Prostate gland (tissue), 2 donors: ENCODE measurements at regions not wholly inside any gene's neighbourhood (a gene's known extent, or its start where the extent isn't known, plus 50 kb on each side); places are given as distances from the start of the nearest gene placed in this dataset.

ENCODE experiments used
- DNase-seq: peaks from one replicate; pipeline ENCODE4 v3.0.0-alpha.2; 2019; ENCODE audit warnings: low spot score
- H3K27ac ChIP-seq, 2 donors: fragments of 200-600 bp; sonication (generic); 2 replicates each; pipeline ENCODE4 v1.5.1; 2017 to 2019
- H3K27me3 ChIP-seq: fragments of 200-600 bp; sonication (generic); replicated peaks from 2 replicates; pipeline ENCODE4 v1.5.1; 2019; ENCODE audit not compliant: insufficient read depth
- H3K36me3 ChIP-seq, 2 donors: fragments of 200-600 bp; sonication (generic); 1 replicate in 1 of 2; 2 replicates in 1 of 2; pipeline versions ENCODE4 v1.5.1 to v1.8.1; 2017 to 2019
- H3K4me1 ChIP-seq: fragments of 200-600 bp; sonication (generic); replicated peaks from 2 replicates; pipeline ENCODE4 v1.5.1; 2019
- H3K4me3 ChIP-seq, 2 donors: fragments of 200-600 bp; sonication (generic); 2 replicates each; pipeline ENCODE4 v1.5.1; 2017 to 2019
- H3K9me3 ChIP-seq: fragments of 200-600 bp; sonication (generic); 2 replicates; pipeline ENCODE4 v1.5.1; 2017
- POLR2A ChIP-seq: fragments of 450-650 bp; IDR thresholded peaks from one replicate; pipeline ENCODE4 v1.6.1; 2016; ENCODE audit warnings: antibody characterized with exemption, mild to moderate bottlenecking
- POLR2AphosphoS5 ChIP-seq: sonication (generic); formaldehyde crosslinking; IDR thresholded peaks from one replicate; pipeline ENCODE4 v1.6.1; 2017; ENCODE audit warnings: antibody characterized with exemption
- WGBS: methylation state at CpG from one replicate; pipeline ENCODE4 v1.1.5; 2018; 5-methylcytosine and 5-hydroxymethylcytosine counted together
- intact Hi-C: fragments of 100-400 bp; cut with DNase I; formaldehyde crosslinking; loops from one replicate; pipeline ENCODE4 v1.14.2; 2022
- TF ChIP-seq, protein P1 (sequence below), 4 experiments: fragments of 200-600 bp in 2 of 4; fragments of 450-650 bp in 2 of 4; sonication (generic) in 2 of 4; IDR thresholded peaks; 1 replicate in 3 of 4; 2 replicates in 1 of 4; pipeline ENCODE4 v1.5.1; 2016 to 2019; ENCODE audit warnings: antibody characterized with exemption in 4 of 4, mild to moderate bottlenecking in 2 of 4, moderate library complexity in 2 of 4

- TF ChIP-seq, protein P1, sequence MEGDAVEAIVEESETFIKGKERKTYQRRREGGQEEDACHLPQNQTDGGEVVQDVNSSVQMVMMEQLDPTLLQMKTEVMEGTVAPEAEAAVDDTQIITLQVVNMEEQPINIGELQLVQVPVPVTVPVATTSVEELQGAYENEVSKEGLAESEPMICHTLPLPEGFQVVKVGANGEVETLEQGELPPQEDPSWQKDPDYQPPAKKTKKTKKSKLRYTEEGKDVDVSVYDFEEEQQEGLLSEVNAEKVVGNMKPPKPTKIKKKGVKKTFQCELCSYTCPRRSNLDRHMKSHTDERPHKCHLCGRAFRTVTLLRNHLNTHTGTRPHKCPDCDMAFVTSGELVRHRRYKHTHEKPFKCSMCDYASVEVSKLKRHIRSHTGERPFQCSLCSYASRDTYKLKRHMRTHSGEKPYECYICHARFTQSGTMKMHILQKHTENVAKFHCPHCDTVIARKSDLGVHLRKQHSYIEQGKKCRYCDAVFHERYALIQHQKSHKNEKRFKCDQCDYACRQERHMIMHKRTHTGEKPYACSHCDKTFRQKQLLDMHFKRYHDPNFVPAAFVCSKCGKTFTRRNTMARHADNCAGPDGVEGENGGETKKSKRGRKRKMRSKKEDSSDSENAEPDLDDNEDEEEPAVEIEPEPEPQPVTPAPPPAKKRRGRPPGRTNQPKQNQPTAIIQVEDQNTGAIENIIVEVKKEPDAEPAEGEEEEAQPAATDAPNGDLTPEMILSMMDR (IDR thresholded peaks at IDR 0.05): no peak
- TF ChIP-seq POLR2AphosphoS5 (no peak), POLR2A (no peak)
- H3K36me3 ChIP-seq: no peaks in the 10 kb centered on the region
- H3K9me3 ChIP-seq: no peaks in the 10 kb centered on the region
- H3K4me3 ChIP-seq: no peak overlapping the region
- intact Hi-C loops: no loop called here
- no peaks in the 10 kb centered on the region for H3K4me1 ChIP-seq
- no peaks in the 10 kb centered on the region for H3K27me3 ChIP-seq
- WGBS: 23% methylated on average over 2 of the region's 2 CpGs
- no peak for DNase-seq
- H3K27ac ChIP-seq: no peak overlapping the region
Measured at GRCh38 chr9:12391839-12392509, 301.2 kb upstream of the TYRP1 start.

DNA sequence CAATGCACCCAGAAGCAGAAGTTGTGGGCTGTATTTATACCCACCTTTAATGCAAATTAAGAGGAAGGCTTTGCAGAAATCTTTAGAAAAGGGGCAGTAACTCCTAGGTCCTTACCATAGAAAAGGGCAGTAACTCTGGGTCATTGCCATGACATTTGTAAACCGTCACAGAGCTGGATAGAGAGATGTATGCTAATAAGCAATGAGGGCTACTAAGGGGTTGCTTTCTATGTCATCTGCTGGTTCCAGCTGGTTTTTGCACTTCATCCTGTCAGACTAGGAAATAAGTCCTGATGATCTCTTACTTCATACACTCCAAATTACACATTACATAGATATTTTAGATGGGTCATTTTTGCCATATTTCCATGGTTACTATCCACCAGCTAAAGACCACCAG is 299.1 kb upstream of the TYRP1 start:
- TF ChIP-seq, protein P1 (IDR thresholded peaks at IDR 0.05): no peak
- no peak for TF ChIP-seq POLR2AphosphoS5
- no peak for TF ChIP-seq POLR2A
- H3K27ac ChIP-seq: no peak overlapping the region
- intact Hi-C loops: no loop called here
- H3K9me3 ChIP-seq: no peaks in the 10 kb centered on the region
- DNase-seq: no peak
- H3K27me3 ChIP-seq: no peaks in the 10 kb centered on the region
- 71% methylated on average over 1 of the region's 1 CpG for WGBS
- no peaks in the 10 kb centered on the region for H3K36me3 ChIP-seq
- H3K4me1 ChIP-seq: no peaks in the 10 kb centered on the region
- H3K4me3 ChIP-seq: no peak overlapping the region

DNA sequence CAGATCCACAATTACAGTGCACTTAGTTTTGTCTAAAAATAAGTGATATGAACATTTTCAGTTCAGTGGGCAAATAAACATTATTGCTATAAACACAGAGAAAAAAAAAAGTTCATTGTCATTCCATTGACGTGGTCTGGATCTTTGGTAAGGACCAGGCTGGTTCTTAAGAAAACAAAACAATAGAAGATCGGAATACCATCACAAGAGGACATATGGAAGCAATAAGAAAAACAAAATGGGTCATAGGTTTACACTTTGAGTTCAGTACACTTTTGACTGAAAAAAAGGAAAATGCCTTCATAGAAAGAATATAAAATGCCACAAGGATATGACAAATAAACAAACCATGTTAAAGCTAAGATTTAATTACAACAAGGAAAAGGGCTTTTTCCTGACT is 289.5 kb upstream of the TYRP1 start:
- Histone ChIP-seq H3K27ac (no peak overlapping the region), H3K9me3 (no peaks in the 10 kb centered on the region), H3K4me3 (no peak overlapping the region), H3K4me1 (no peaks in the 10 kb centered on the region), H3K36me3 (no peaks in the 10 kb centered on the region), H3K27me3 (no peaks in the 10 kb centered on the region)
- intact Hi-C loops: no loop called here
- no peak for TF ChIP-seq POLR2AphosphoS5
- TF ChIP-seq, protein P1 (IDR thresholded peaks at IDR 0.05): no peak
- WGBS: 73% methylated on average over 2 of the region's 2 CpGs
- DNase-seq: no peak

DNA sequence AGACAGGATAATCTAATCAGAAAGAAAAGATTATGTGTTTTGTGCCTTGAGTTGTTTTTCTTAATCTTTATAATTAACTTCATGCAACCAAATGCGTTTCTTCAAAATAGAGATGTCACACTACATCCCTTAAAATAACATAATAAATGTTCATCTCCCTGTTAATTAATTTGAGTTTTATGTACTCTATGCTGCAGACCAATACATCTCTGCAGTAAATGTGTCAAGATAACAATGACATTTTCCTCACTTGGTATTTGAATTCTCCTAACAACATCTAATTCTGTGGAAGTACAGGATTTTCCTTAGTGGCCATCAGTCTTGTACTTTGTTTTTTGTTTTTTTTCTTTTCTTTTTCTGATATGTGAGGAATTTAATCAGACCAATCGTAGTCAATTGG is 279.2 kb upstream of the TYRP1 start:
- no peaks in the 10 kb centered on the region for H3K27me3 ChIP-seq
- H3K27ac ChIP-seq: no peak overlapping the region
- DNase-seq: no peak
- no peaks in the 10 kb centered on the region for H3K36me3 ChIP-seq
- H3K4me3 ChIP-seq: no peak overlapping the region
- no peak for TF ChIP-seq POLR2A
- TF ChIP-seq, protein P1 (IDR thresholded peaks at IDR 0.05): no peak
- no peak for TF ChIP-seq POLR2AphosphoS5
- no peaks in the 10 kb centered on the region for H3K4me1 ChIP-seq
- WGBS: 24% methylated on average over 2 of the region's 2 CpGs
- H3K9me3 ChIP-seq: no peaks in the 10 kb centered on the region
- intact Hi-C loops: no loop called here

GRCh38 chr9:12414514-12414913 is 278.7 kb upstream of the TYRP1 start:
- H3K27me3 ChIP-seq: no peaks in the 10 kb centered on the region
- no peaks in the 10 kb centered on the region for H3K36me3 ChIP-seq
- no peaks in the 10 kb centered on the region for H3K4me1 ChIP-seq
- no peak for DNase-seq
- intact Hi-C loops: no loop called here
- TF ChIP-seq, protein P1 (IDR thresholded peaks at IDR 0.05): no peak
- no peak for TF ChIP-seq POLR2A
- no peak for TF ChIP-seq POLR2AphosphoS5
- no peak overlapping the region for H3K4me3 ChIP-seq
- WGBS: 17% methylated on average over 7 of the region's 7 CpGs
- no peaks in the 10 kb centered on the region for H3K9me3 ChIP-seq
- H3K27ac ChIP-seq: no peak overlapping the region
